HCT116 (cell line): ENCODE measurements at regions not wholly inside any gene's neighbourhood (a gene's known extent, or its start where the extent isn't known, plus 50 kb on each side); places are given as distances from the start of the nearest gene placed in this dataset.

ENCODE experiments used
- CBX3 ChIP-seq: IDR thresholded peaks from 2 replicates; pipeline ENCODE4 v1.6.1; 2012; ENCODE audit warnings: low read depth
- CTCF ChIP-seq, 3 experiments: fragments of 200-600 bp in 1 of 3; sonication (generic) in 1 of 3; IDR thresholded peaks in 2 of 3; conservative IDR thresholded peaks in 1 of 3; 2 replicates each; pipeline ENCODE4 v1.5.1; 2012 to 2017; ENCODE audit warnings: low read depth in 2 of 3, low read length in 2 of 3, antibody characterized with exemption in 1 of 3, borderline replicate concordance in 1 of 3, control low read depth in 1 of 3, mild to moderate bottlenecking in 1 of 3, mixed read lengths in 1 of 3, mixed run types in 1 of 3, moderate library complexity in 1 of 3; ENCODE audit not compliant: insufficient read depth in 1 of 3
- EGR1 ChIP-seq: IDR thresholded peaks from 2 replicates; pipeline ENCODE4 v1.6.1; 2012; ENCODE audit warnings: low read depth
- EZH2phosphoT487 ChIP-seq: fragments of 200-600 bp; IDR thresholded peaks from 2 replicates; pipeline ENCODE4 v1.6.1; 2018; ENCODE audit warnings: antibody characterized with exemption, borderline replicate concordance
- JUND ChIP-seq: IDR thresholded peaks from 2 replicates; pipeline ENCODE4 v1.6.1; 2012
- POLR2A ChIP-seq: IDR thresholded peaks from 2 replicates; pipeline ENCODE4 v1.7.0; 2011; ENCODE audit warnings: borderline replicate concordance; ENCODE audit not compliant: insufficient read depth, insufficient read length; ENCODE audit errors: extremely low read depth
- POLR2AphosphoS5 ChIP-seq: IDR thresholded peaks from 2 replicates; pipeline ENCODE4 v1.6.1; 2011; ENCODE audit warnings: mild to moderate bottlenecking, low read depth, low read length, moderate library complexity
- TCF7L2 ChIP-seq: IDR thresholded peaks from 2 replicates; pipeline ENCODE4 v1.7.0; 2011; ENCODE audit warnings: borderline replicate concordance, inconsistent platforms; ENCODE audit not compliant: insufficient read depth, insufficient read length; ENCODE audit errors: extremely low read depth
- YY1 ChIP-seq: IDR thresholded peaks from 2 replicates; pipeline ENCODE4 v1.6.1; 2011; ENCODE audit warnings: low read length, low read depth, moderate library complexity, mild to moderate bottlenecking; ENCODE audit not compliant: insufficient replicate concordance; ENCODE audit errors: extremely low read depth

DNA sequence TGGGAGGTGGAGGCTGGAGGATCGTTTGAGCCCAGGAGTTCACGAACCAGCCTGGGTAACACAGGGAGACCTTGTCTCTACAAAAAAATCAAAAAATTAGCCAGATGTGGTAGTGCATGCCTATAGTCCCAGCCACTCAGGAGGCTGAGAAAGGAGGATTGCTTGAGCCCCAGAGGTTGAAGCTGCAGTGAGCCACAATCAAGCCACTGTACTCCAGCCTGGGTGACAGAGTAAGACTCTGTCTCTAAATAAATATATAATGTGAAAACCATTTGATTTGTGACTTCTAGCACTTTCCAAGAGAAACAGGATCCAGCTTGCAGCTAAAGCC, 459.1 kb downstream of the SOX9 start:
- no peak for TF ChIP-seq YY1
- no peak for TF ChIP-seq POLR2A
- TF ChIP-seq CTCF (IDR thresholded peaks at IDR 0.05 in 2 of 3, conservative IDR thresholded peaks at IDR 0.05 in 1 of 3; ENCODE audit: borderline replicate concordance in 1 of 3, insufficient read depth in 1 of 3, low read depth in 2 of 3, low read length in 2 of 3), result no peak
- TF ChIP-seq POLR2AphosphoS5, result no peak
- TF ChIP-seq EZH2phosphoT487, result no peak
- TF ChIP-seq JUND, result no peak
- TF ChIP-seq CBX3, result no peak
- TF ChIP-seq TCF7L2, result no peak
- TF ChIP-seq EGR1, result no peak
